Cardiac muscle cell (in vitro differentiated cells and primary cell): ENCODE measurements at regions not wholly inside any gene's neighbourhood (a gene's known extent, or its start where the extent isn't known, plus 50 kb on each side); places are given as distances from the start of the nearest gene placed in this dataset.

Source experiments
- DNase-seq, 2 donors: peaks; one replicate each; pipeline versions ENCODE4 v3.0.0 to v3.0.0-alpha.2; 2010 to 2017; ENCODE audit warnings: low read depth in 1 of 2, low spot score in 1 of 2
- H3K27ac ChIP-seq: fragments of 200-600 bp; sonication (generic); 2 replicates; pipeline ENCODE4 v1.5.1; 2016
- H3K27me3 ChIP-seq: fragments of 200-600 bp; sonication (generic); 2 replicates; pipeline ENCODE4 v1.6.0; 2016; ENCODE audit warnings: control low read depth
- H3K36me3 ChIP-seq: fragments of 200-600 bp; sonication (generic); 2 replicates; pipeline ENCODE4 v1.5.1; 2016; ENCODE audit warnings: control low read depth
- H3K4me1 ChIP-seq: fragments of 200-600 bp; sonication (generic); 2 replicates; pipeline ENCODE4 v1.8.1; 2017; ENCODE audit warnings: low read depth, mild to moderate bottlenecking, mixed run types
- H3K4me3 ChIP-seq: fragments of 200-600 bp; sonication (generic); 2 replicates; pipeline ENCODE4 v1.5.1; 2016; ENCODE audit warnings: mild to moderate bottlenecking
- H3K9me3 ChIP-seq: fragments of 200-600 bp; sonication (generic); 2 replicates; pipeline ENCODE4 v1.5.1; 2017; ENCODE audit warnings: low read depth, mild to moderate bottlenecking, control low read depth
- CTCF ChIP-seq: IDR thresholded peaks from 2 replicates; pipeline ENCODE4 v1.5.1; 2012; ENCODE audit warnings: low read depth, mild to moderate bottlenecking, low read length

DNA sequence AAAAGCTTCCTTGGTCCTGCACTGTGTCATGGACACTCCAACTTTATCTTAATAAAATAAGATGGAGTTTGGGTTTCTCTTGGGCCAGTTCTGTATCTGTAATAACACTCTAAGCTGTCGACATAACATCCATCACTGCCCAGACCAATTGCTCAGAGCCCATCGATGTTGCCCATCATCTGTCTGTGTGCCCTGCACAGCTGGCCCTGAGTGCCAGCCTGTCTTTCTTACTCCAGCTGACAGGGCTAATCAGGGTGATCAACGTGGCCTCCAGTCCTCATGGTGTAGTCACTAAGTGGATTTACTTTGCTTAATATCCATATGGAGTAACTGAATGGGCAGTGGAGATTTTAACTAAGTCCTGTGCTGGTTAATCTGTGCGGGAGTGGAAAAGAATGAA, 419.8 kb upstream of the TPM1 start:
- Histone ChIP-seq H3K4me3 (no peak overlapping the region), H3K27ac (no peak overlapping the region), H3K36me3 (no peaks in the 10 kb centered on the region), H3K27me3 (no peaks in the 10 kb centered on the region), H3K4me1 (peaks cover 24% of the 10 kb centered on the region), H3K9me3 (no peaks in the 10 kb centered on the region)
- peak in 1 of 2 donors; percentile 54 for DNase-seq
- no peak for TF ChIP-seq CTCF

- Histone ChIP-seq H3K36me3 (no peaks in the 10 kb centered on the region), H3K4me3 (no peak overlapping the region), H3K9me3 (no peaks in the 10 kb centered on the region), H3K27ac (no peak overlapping the region), H3K27me3 (no peaks in the 10 kb centered on the region), H3K4me1 (peaks cover 24% of the 10 kb centered on the region)
- peak in 1 of 2 donors; percentile 50 for DNase-seq
- no peak for TF ChIP-seq CTCF
These were observed 417.8 kb upstream of the TPM1 start for GRCh38 chr15:62624547-62625378.

- H3K9me3 ChIP-seq: no peaks in the 10 kb centered on the region
- H3K4me1 ChIP-seq: peaks cover 24% of the 10 kb centered on the region
- no peak for TF ChIP-seq CTCF
- H3K27ac ChIP-seq: no peak overlapping the region
- no peaks in the 10 kb centered on the region for H3K36me3 ChIP-seq
- no peaks in the 10 kb centered on the region for H3K27me3 ChIP-seq
- no peak overlapping the region for H3K4me3 ChIP-seq
- DNase-seq: peak in 1 of 2 donors; percentile 47
These were observed 417.0 kb upstream of the TPM1 start for GRCh38 chr15:62625429-62626033.

GRCh38 chr15:62626903-62627302, 415.6 kb upstream of the TPM1 start:
- peaks cover 24% of the 10 kb centered on the region for H3K4me1 ChIP-seq
- H3K9me3 ChIP-seq: no peaks in the 10 kb centered on the region
- H3K27ac ChIP-seq: no peak overlapping the region
- no peaks in the 10 kb centered on the region for H3K27me3 ChIP-seq
- no peak overlapping the region for H3K4me3 ChIP-seq
- TF ChIP-seq CTCF: no peak
- DNase-seq: no peak
- no peaks in the 10 kb centered on the region for H3K36me3 ChIP-seq

DNA sequence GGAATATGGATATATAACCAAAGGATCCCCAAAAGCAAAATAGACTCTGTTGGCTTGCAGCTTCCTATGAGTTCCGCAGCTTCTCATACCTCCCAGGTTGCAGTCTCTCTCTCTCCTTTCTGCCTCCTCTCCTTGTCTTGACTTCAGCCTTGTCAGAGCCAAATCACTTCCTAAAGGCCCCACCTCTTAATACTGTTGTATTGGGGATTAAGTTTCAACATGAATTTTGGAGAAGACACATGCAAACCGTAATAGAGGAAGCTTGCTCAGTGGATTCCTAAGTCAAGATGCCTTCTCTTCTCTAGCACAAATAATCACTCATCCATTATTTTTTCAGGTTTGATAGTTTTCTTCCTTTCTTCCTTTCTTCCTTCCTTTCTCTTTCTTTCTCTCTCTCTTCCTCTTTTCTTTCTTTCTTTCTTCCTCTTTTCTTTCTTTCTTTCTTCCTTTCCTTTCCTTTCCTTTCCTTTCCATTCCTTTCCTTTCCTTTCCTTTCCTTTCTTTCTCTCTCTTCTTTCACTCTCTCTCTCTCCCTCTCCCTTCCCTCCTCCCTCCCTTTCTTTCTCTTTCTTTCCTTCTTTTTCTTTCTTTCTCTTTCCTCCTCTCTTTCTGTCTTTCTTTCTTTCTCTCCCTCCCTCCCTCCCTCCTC, 411.3 kb upstream of the TPM1 start:
- H3K27me3 ChIP-seq: no peaks in the 10 kb centered on the region
- no peak for DNase-seq
- H3K4me1 ChIP-seq: no peaks in the 10 kb centered on the region
- no peak overlapping the region for H3K27ac ChIP-seq
- no peaks in the 10 kb centered on the region for H3K36me3 ChIP-seq
- TF ChIP-seq CTCF: no peak
- no peaks in the 10 kb centered on the region for H3K9me3 ChIP-seq
- H3K4me3 ChIP-seq: no peak overlapping the region
